H1 (cell line): ENCODE measurements at regions not wholly inside any gene's neighbourhood (a gene's known extent, or its start where the extent isn't known, plus 50 kb on each side); places are given as distances from the start of the nearest gene placed in this dataset.

Experiments
- ASH2L ChIP-seq: fragments of 200-600, 300-600 bp; sonication (generic); IDR thresholded peaks from one replicate; pipeline ENCODE4 v1.7.1; 2017; ENCODE audit warnings: low read length
- SUZ12 ChIP-seq: fragments of 200-600 bp; sonication (generic); IDR thresholded peaks from 2 replicates; pipeline ENCODE4 v1.6.1; 2012; ENCODE audit warnings: mild to moderate bottlenecking, inconsistent platforms, low read length, moderate library complexity, mixed read lengths

DNA sequence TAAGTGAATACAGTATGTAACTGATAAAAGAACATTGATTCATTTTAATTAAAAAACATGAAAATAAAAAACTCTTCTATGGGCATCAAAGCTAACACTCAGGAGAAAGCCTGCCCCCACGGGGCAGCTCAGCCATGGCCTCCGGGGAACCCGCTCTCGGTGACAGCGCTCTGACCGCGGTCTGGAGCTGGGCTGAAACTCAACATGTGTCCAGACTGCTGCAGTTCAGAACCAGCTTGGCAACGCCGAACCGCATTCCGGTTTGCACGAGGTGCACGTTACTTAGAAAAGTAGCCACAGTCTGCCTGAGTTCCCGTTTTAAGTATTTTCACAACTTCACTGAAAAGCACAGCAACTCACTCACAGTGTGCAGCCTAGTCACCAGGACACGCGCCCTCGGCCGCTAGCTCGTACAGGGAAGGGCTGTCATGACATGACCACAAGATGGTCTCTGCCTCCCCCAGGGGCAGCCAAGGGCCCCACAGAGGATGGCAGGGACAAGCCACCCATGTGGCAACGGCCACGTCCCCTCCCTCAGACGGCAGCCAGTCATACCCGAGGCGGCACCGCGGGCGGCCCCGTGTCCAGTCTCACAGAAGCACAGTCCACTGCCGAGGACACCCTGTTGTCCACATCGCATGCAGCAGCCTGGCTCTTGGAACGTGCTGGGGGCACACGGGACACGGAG, 77.1 kb upstream of the METRNL start:
- TF ChIP-seq ASH2L: no peak
- TF ChIP-seq SUZ12: no peak
